ENCODE measurements at regions not wholly inside any gene's neighbourhood (a gene's known extent, or its start where the extent isn't known, plus 50 kb on each side); places are given as distances from the start of the nearest gene placed in this dataset.
"Not testable (repeated sequence)": the region's sequence is repeated elsewhere in the genome, so short reads cannot be mapped to it uniquely, and the experiment has no call there.

DNA sequence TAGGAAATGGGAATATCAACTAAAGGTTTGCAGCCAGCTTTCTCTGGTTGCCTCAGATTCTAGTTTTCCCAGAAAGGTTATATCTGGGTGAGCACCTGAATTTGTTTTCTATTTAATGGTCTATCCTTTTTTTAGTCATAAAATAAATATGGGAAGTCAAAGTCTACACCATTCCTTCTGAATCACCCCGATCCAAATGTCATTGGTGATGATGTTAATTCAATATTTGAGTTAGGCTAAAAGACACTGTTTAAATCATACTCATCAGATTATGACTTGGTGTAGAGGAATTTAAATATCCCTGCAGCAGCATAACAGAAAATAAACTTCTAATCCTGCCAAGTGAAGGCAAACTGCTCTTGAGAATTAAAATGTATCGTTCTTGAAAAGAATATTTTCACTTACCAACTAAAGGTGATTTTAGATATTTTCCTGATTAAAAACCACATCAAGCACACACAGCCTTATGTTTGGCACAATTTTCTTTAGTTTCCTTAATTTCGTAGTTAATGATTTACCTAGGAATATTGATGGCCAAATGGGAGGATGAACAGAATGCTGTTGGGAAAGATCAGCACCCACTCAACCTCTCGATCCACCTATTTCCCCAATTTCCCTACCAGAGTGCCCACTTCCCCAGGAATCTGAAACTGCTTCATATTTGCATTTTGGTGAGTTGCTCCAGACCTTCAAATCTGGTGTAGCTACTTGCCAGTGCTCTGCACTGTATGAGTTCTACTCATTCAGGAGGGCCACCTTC, 103.1 kb upstream of the TSLP start:
- H3K4me3 ChIP-seq (replicated peaks; ENCODE audit: low read depth, low read length): no peak overlapping the region
- no peaks in the 10 kb centered on the region for H3K36me3 ChIP-seq (ENCODE audit: control insufficient read depth, insufficient read depth, low read length)
- no peaks in the 10 kb centered on the region for H3K27me3 ChIP-seq (replicated peaks; ENCODE audit: control insufficient read depth, insufficient read depth, low read length)
- no peak for DNase-seq (ENCODE audit: extremely low read depth, insufficient read length)
- TF ChIP-seq, protein P1, sequence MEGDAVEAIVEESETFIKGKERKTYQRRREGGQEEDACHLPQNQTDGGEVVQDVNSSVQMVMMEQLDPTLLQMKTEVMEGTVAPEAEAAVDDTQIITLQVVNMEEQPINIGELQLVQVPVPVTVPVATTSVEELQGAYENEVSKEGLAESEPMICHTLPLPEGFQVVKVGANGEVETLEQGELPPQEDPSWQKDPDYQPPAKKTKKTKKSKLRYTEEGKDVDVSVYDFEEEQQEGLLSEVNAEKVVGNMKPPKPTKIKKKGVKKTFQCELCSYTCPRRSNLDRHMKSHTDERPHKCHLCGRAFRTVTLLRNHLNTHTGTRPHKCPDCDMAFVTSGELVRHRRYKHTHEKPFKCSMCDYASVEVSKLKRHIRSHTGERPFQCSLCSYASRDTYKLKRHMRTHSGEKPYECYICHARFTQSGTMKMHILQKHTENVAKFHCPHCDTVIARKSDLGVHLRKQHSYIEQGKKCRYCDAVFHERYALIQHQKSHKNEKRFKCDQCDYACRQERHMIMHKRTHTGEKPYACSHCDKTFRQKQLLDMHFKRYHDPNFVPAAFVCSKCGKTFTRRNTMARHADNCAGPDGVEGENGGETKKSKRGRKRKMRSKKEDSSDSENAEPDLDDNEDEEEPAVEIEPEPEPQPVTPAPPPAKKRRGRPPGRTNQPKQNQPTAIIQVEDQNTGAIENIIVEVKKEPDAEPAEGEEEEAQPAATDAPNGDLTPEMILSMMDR (IDR thresholded peaks at IDR 0.05; ENCODE audit: insufficient read depth, low read length, poor library complexity, severe bottlenecking): no peak

DNA sequence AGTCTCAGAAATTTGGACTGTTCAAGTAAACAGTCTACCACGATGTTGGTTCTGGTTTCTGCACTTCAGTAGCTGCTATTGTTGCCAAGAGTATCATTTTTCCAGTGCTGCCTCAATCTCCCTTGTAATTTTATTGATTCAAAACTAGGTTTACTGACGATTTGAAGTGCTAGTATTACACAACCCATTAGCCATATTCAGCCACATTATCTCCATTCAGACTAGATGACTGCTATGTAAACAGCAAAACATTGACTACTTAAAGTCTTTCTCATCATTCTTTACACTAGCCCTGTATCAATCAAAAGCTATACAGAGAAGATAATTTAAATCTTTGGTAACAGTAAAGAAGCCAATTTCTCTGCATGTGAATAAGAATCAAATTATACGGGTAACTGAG, 102.0 kb upstream of the TSLP start:
- H3K27me3 ChIP-seq (replicated peaks; ENCODE audit: control insufficient read depth, insufficient read depth, low read length): no peaks in the 10 kb centered on the region
- TF ChIP-seq, protein P1 (IDR thresholded peaks at IDR 0.05; ENCODE audit: insufficient read depth, low read length, poor library complexity, severe bottlenecking): no peak
- DNase-seq (ENCODE audit: extremely low read depth, insufficient read length): no peak
- H3K4me3 ChIP-seq (replicated peaks; ENCODE audit: low read depth, low read length): no peak overlapping the region
- no peaks in the 10 kb centered on the region for H3K36me3 ChIP-seq (ENCODE audit: control insufficient read depth, insufficient read depth, low read length)

DNA sequence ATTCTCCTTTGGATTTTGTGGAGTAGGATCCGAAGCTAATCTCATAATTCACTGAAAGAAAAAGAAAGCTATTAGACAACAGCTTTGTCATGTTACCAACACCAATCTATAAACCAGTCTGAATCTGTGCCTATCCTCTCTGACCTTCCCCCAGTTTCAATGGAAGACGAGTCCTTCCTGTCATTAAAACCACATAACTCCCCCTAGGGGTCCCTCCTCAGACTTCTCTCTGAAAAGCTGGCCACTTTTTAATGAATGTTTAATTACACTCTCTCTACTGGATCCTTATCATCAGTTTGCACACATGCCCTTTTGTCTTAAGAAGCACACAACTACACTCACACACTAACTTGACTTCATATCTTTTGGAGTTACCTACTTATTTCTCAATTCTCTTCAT, 98.0 kb upstream of the TSLP start:
- TF ChIP-seq, protein P1 (IDR thresholded peaks at IDR 0.05; ENCODE audit: insufficient read depth, low read length, poor library complexity, severe bottlenecking): no peak
- Histone ChIP-seq H3K4me3 (replicated peaks; ENCODE audit: low read depth, low read length) (no peak overlapping the region), H3K36me3 (ENCODE audit: control insufficient read depth, insufficient read depth, low read length) (no peaks in the 10 kb centered on the region), H3K27me3 (replicated peaks; ENCODE audit: control insufficient read depth, insufficient read depth, low read length) (no peaks in the 10 kb centered on the region)
- DNase-seq (ENCODE audit: extremely low read depth, insufficient read length): no peak

DNA sequence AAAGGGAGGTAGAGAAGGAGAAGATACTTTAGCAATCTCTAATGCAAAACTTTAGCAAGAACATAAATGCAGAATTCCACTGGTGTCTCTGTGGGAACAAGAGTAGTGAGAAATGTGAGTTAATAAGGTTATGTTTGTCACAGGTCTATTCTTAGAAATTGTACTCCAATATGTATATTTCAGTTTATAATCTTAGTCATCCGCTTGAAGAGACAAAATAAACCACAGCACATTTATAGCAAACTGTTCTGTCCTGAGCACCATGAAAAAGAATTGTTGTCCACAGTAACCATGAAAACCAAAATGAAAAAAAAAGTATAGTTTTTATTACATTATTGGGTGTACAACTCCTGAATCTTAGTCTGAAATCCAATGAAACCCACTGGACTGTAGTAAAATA, 93.6 kb upstream of the TSLP start:
- no peak for DNase-seq (ENCODE audit: extremely low read depth, insufficient read length)
- Histone ChIP-seq H3K36me3 (ENCODE audit: control insufficient read depth, insufficient read depth, low read length) (no peaks in the 10 kb centered on the region), H3K4me3 (replicated peaks; ENCODE audit: low read depth, low read length) (no peak overlapping the region), H3K27me3 (replicated peaks; ENCODE audit: control insufficient read depth, insufficient read depth, low read length) (no peaks in the 10 kb centered on the region)
- TF ChIP-seq, protein P1 (IDR thresholded peaks at IDR 0.05; ENCODE audit: insufficient read depth, low read length, poor library complexity, severe bottlenecking): no peak

DNA sequence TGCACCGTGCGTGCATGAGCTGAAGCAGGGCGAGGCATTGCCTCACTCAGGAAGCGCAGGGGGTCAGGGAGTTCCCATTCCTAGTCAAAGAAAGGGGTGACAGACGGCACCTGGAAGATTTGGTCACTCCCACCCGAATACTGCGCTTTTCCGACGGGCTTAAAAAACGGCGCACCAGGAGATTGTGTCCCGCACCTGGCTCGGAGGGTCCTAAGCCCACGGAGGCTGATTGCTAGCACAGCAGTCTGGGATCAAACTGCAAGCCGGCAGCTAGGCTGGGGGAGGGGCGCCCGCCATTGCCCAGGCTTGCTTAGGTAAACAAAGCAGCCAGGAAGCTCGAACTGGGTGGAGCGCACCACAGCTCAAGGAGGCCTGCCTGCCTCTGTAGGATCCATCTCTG, 85.6 kb upstream of the TSLP start:
- not testable (repeated sequence) for DNase-seq (ENCODE audit: extremely low read depth, insufficient read length); H3K36me3 ChIP-seq (ENCODE audit: control insufficient read depth, insufficient read depth, low read length); H3K4me3 ChIP-seq (replicated peaks; ENCODE audit: low read depth, low read length); H3K27me3 ChIP-seq (replicated peaks; ENCODE audit: control insufficient read depth, insufficient read depth, low read length)

DNA sequence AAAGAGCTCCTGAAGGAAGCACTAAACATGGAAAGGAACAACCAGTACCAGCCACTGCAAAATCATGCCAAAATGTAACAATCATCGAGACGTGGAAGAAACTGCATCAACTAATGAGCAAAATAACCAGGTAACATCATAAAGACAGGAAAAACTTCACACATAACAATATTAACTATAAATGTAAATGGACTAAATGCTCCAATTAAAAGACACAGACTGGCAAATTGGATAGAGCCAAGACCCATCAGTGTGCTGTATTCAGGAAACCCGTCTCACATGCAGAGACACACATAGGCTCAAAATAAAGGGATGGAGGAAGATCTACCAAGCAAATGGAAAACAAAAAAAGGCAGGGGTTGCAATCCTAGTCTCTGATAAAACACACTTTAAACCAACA, 83.9 kb upstream of the TSLP start:
- H3K4me3 ChIP-seq (replicated peaks; ENCODE audit: low read depth, low read length); H3K27me3 ChIP-seq (replicated peaks; ENCODE audit: control insufficient read depth, insufficient read depth, low read length); H3K36me3 ChIP-seq (ENCODE audit: control insufficient read depth, insufficient read depth, low read length); DNase-seq (ENCODE audit: extremely low read depth, insufficient read length): not testable (repeated sequence)

DNA sequence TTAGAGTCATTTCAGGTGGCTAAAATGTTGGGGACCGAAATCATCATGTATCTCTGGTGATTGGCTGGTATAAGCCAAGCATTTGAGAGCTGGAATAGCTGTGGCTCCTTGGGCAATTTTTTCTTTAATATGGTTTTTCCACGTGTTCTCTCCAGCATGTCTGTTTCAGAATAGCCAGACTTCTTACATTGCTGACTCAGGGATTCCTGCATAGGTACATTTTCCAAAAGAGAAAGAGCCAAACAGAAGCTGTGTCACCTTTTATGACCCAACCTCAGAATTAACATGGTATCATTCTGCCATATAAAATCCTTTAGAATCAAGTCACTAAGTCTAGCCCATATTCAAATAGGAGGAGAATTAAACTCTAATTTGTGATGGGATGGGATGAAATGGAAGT, 74.8 kb upstream of the TSLP start:
- Histone ChIP-seq H3K4me3 (replicated peaks; ENCODE audit: low read depth, low read length) (no peak overlapping the region), H3K36me3 (ENCODE audit: control insufficient read depth, insufficient read depth, low read length) (no peaks in the 10 kb centered on the region), H3K27me3 (replicated peaks; ENCODE audit: control insufficient read depth, insufficient read depth, low read length) (no peaks in the 10 kb centered on the region)
- TF ChIP-seq, protein P1 (IDR thresholded peaks at IDR 0.05; ENCODE audit: insufficient read depth, low read length, poor library complexity, severe bottlenecking): no peak
- no peak for DNase-seq (ENCODE audit: extremely low read depth, insufficient read length)

Measured in GM06990 (cell line).